Liver (tissue), 8 donors: ENCODE measurements at regions not wholly inside any gene's neighbourhood (a gene's known extent, or its start where the extent isn't known, plus 50 kb on each side); places are given as distances from the start of the nearest gene placed in this dataset.

Source experiments
- DNase-seq: peaks from one replicate; pipeline ENCODE4 v3.0.0-alpha.2; 2017; ENCODE audit warnings: low spot score
- H3K27ac ChIP-seq, 2 donors: one replicate each; pipeline ENCODE4 v1.7.0; 2013; ENCODE audit warnings: inconsistent platforms in 2 of 2, low read length in 2 of 2, control low read depth in 1 of 2, low read depth in 1 of 2, mild to moderate bottlenecking in 1 of 2
- H3K27me3 ChIP-seq, 4 donors: one replicate each; pipeline versions ENCODE4 v1.6.1 to v1.7.0; 2013; ENCODE audit warnings: low read length in 3 of 4, inconsistent platforms in 1 of 4, mild to moderate bottlenecking in 1 of 4, moderate library complexity in 1 of 4; ENCODE audit not compliant: control insufficient read depth in 4 of 4, insufficient read depth in 4 of 4
- H3K36me3 ChIP-seq, 4 donors: one replicate each; pipeline versions ENCODE4 v1.6.1 to v1.7.0; 2013; ENCODE audit warnings: low read length in 3 of 4, mild to moderate bottlenecking in 3 of 4, low read depth in 1 of 4, moderate library complexity in 1 of 4; ENCODE audit not compliant: control insufficient read depth in 4 of 4, insufficient read depth in 3 of 4
- H3K4me1 ChIP-seq, 4 donors: one replicate each; pipeline versions ENCODE4 v1.6.1 to v1.7.0; 2013; ENCODE audit warnings: low read length in 3 of 4, mild to moderate bottlenecking in 3 of 4, moderate library complexity in 1 of 4; ENCODE audit not compliant: control insufficient read depth in 4 of 4, insufficient read depth in 4 of 4
- H3K4me3 ChIP-seq, 3 donors: one replicate each; pipeline versions ENCODE4 v1.6.1 to v1.7.0; 2013; ENCODE audit warnings: low read length in 3 of 3, control low read depth in 1 of 3, low read depth in 1 of 3, mild to moderate bottlenecking in 1 of 3
- H3K9ac ChIP-seq, 2 donors: one replicate each; pipeline ENCODE4 v1.7.0; 2013; ENCODE audit warnings: low read length in 2 of 2, mild to moderate bottlenecking in 2 of 2, moderate library complexity in 2 of 2, control low read depth in 1 of 2, low read depth in 1 of 2
- H3K9me3 ChIP-seq, 4 donors: one replicate each; pipeline versions ENCODE4 v1.6.1 to v1.7.0; 2013; ENCODE audit warnings: low read length in 3 of 4; ENCODE audit not compliant: control insufficient read depth in 4 of 4
- CTCF ChIP-seq: fragments of 150-350 bp; IDR thresholded peaks from 2 replicates; pipeline ENCODE4 v1.5.1; 2017; ENCODE audit warnings: improper control_type of control experiment, low read depth, low read length; ENCODE audit not compliant: missing input control
- EGR1 ChIP-seq, 2 donors: IDR thresholded peaks; 2 replicates each; pipeline ENCODE4 v1.6.1; 2016 to 2018; ENCODE audit warnings: antibody characterized with exemption in 2 of 2, low read depth in 2 of 2
- FOXA1 ChIP-seq: IDR thresholded peaks from 2 replicates; pipeline ENCODE4 v1.6.1; 2016; ENCODE audit warnings: antibody characterized with exemption
- FOXA2 ChIP-seq: IDR thresholded peaks from 2 replicates; pipeline ENCODE4 v1.6.1; 2016; ENCODE audit warnings: antibody characterized with exemption
- GABPA ChIP-seq, 2 donors: IDR thresholded peaks in 1 of 2; conservative IDR thresholded peaks in 1 of 2; 2 replicates each; pipeline ENCODE4 v1.6.1; 2016; ENCODE audit warnings: antibody characterized with exemption in 2 of 2, mild to moderate bottlenecking in 1 of 2, moderate library complexity in 1 of 2
- HNF4A ChIP-seq, 2 donors: conservative IDR thresholded peaks; 2 replicates each; pipeline ENCODE4 v1.6.1; 2016; ENCODE audit warnings: antibody characterized with exemption in 2 of 2, mild to moderate bottlenecking in 2 of 2
- HNF4G ChIP-seq: IDR thresholded peaks from 2 replicates; pipeline ENCODE4 v1.6.1; 2016; ENCODE audit warnings: antibody characterized with exemption
- JUND ChIP-seq, 2 donors: IDR thresholded peaks; 2 replicates each; pipeline ENCODE4 v1.6.1; 2016; ENCODE audit warnings: antibody characterized with exemption in 2 of 2
- NR2F2 ChIP-seq: IDR thresholded peaks from 2 replicates; pipeline ENCODE4 v1.6.1; 2016; ENCODE audit warnings: antibody characterized with exemption
- RAD21 ChIP-seq, 2 donors: IDR thresholded peaks; 2 replicates each; pipeline ENCODE4 v1.6.1; 2016; ENCODE audit warnings: antibody characterized with exemption in 2 of 2, mild to moderate bottlenecking in 2 of 2
- REST ChIP-seq: IDR thresholded peaks from 2 replicates; pipeline ENCODE4 v1.6.1; 2016; ENCODE audit warnings: antibody characterized with exemption, mild to moderate bottlenecking
- RXRA ChIP-seq, 2 donors: IDR thresholded peaks; 2 replicates each; pipeline ENCODE4 v1.6.1; 2017 to 2018; ENCODE audit warnings: antibody characterized with exemption in 2 of 2, mild to moderate bottlenecking in 1 of 2
- SP1 ChIP-seq: IDR thresholded peaks from 2 replicates; pipeline ENCODE4 v1.6.1; 2018; ENCODE audit warnings: antibody characterized with exemption, mild to moderate bottlenecking
- TAF1 ChIP-seq: conservative IDR thresholded peaks from 2 replicates; pipeline ENCODE4 v1.6.1; 2016; ENCODE audit warnings: antibody characterized with exemption, mild to moderate bottlenecking
- YY1 ChIP-seq: IDR thresholded peaks from 2 replicates; pipeline ENCODE4 v1.6.1; 2016; ENCODE audit warnings: antibody characterized with exemption, mild to moderate bottlenecking
- ZBTB33 ChIP-seq: IDR thresholded peaks from 2 replicates; pipeline ENCODE4 v1.6.1; 2016; ENCODE audit warnings: antibody characterized with exemption
- WGBS: extraction: QIAGEN DNeasy Blood & Tissue Kit; methylation state at CpG from one replicate; pipeline ENCODE4 v1.1.7; 2013; 5-methylcytosine and 5-hydroxymethylcytosine counted together
- TF ChIP-seq, protein P1 (sequence below): IDR thresholded peaks from 2 replicates; pipeline ENCODE4 v1.6.1; 2016; ENCODE audit warnings: antibody characterized with exemption
- TF ChIP-seq, protein P2 (sequence below): IDR thresholded peaks from 2 replicates; pipeline ENCODE4 v1.6.1; 2016; ENCODE audit warnings: antibody characterized with exemption
- donor health status: healthy.
- donor health status: healthy.
- donor health status: healthy.
- donor health status: healthy.
- donor health status: healthy.

DNA sequence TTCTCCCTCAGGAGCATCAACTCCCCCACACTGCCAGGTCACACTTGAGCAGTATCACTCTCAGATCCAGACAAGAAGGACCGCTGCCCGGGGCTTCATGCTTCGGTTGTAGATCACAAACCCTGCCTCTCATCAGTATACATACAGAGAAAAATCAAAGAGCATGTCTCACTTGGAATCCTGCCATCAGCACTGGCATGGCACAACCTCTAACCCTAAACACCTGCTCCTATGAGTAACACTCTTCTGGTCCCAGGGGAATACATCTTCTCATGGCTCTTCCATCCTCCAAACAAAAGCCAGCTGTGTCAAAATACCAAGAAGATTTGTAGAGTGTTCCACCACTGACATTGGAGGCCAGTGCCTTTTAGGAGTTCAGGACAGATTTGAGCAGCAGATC is 84.8 kb upstream of the MIER3 start:
- Histone ChIP-seq H3K9me3 (no peaks in the 10 kb centered on the region), H3K9ac (no peak overlapping the region), H3K27me3 (no peaks in the 10 kb centered on the region), H3K27ac (no peak overlapping the region), H3K36me3 (no peaks in the 10 kb centered on the region), H3K4me3 (no peak overlapping the region), H3K4me1 (no peaks in the 10 kb centered on the region)
- TF ChIP-seq FOXA2 (no peak), HNF4G (no peak), HNF4A (conservative IDR thresholded peaks at IDR 0.05) (no peak), NR2F2 (no peak), RAD21 (IDR thresholded peaks at IDR 0.05) (no peak), GABPA (IDR thresholded peaks at IDR 0.05 in 1 of 2, conservative IDR thresholded peaks at IDR 0.05 in 1 of 2) (no peak), JUND (IDR thresholded peaks at IDR 0.05) (no peak), RXRA (IDR thresholded peaks at IDR 0.05) (no peak), EGR1 (IDR thresholded peaks at IDR 0.05; ENCODE audit: low read depth in 2 of 2) (no peak), CTCF (no peak), REST (no peak), ZBTB33 (no peak), TAF1 (no peak), FOXA1 (no peak), SP1 (no peak)
- TF ChIP-seq, protein P1, sequence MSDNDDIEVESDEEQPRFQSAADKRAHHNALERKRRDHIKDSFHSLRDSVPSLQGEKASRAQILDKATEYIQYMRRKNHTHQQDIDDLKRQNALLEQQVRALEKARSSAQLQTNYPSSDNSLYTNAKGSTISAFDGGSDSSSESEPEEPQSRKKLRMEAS, result no peak
- TF ChIP-seq, protein P2, sequence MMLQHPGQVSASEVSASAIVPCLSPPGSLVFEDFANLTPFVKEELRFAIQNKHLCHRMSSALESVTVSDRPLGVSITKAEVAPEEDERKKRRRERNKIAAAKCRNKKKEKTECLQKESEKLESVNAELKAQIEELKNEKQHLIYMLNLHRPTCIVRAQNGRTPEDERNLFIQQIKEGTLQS, result no peak
- WGBS, result 95% methylated on average over 3 of the region's 3 CpGs
- no peak for DNase-seq

DNA sequence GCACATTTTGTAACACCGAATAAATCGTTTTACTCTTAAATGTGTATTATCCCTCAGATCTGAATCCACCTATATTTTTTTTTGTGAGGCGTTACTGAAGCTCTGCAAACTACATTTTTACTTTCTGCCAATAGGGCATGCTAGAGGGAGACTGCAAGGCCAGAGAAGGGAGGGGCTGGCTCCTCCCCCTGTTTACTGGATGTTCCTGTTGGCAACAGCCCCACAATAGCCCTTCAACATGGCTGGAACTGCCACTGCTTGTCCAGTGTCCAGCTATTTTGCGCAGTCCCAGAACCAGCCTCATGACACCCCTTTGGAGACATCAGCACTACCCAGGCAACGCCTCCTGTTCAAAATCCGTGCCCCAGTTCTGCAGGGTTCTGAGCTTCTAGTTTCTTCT is 85.4 kb upstream of the MIER3 start:
- H3K4me1 ChIP-seq, result no peaks in the 10 kb centered on the region
- H3K4me3 ChIP-seq, result no peak overlapping the region
- no peaks in the 10 kb centered on the region for H3K27me3 ChIP-seq
- H3K9ac ChIP-seq, result no peak overlapping the region
- no peaks in the 10 kb centered on the region for H3K36me3 ChIP-seq
- H3K27ac ChIP-seq, result no peak overlapping the region
- no peak for DNase-seq
- 88% methylated on average over 6 of the region's 6 CpGs for WGBS
- no peaks in the 10 kb centered on the region for H3K9me3 ChIP-seq
- TF ChIP-seq, protein P2, result no peak
- TF ChIP-seq HNF4G, result no peak
- TF ChIP-seq HNF4A (conservative IDR thresholded peaks at IDR 0.05), result no peak
- TF ChIP-seq GABPA (IDR thresholded peaks at IDR 0.05 in 1 of 2, conservative IDR thresholded peaks at IDR 0.05 in 1 of 2), result no peak
- TF ChIP-seq, protein P1, result no peak
- no peak for TF ChIP-seq YY1
- no peak for TF ChIP-seq EGR1 (IDR thresholded peaks at IDR 0.05; ENCODE audit: low read depth in 2 of 2)
- TF ChIP-seq RAD21 (IDR thresholded peaks at IDR 0.05), result no peak
- TF ChIP-seq CTCF, result no peak
- no peak for TF ChIP-seq TAF1
- TF ChIP-seq ZBTB33, result no peak
- no peak for TF ChIP-seq RXRA (IDR thresholded peaks at IDR 0.05)
- no peak for TF ChIP-seq SP1
- no peak for TF ChIP-seq FOXA1
